ENCODE measurements at regions not wholly inside any gene's neighbourhood (a gene's known extent, or its start where the extent isn't known, plus 50 kb on each side); places are given as distances from the start of the nearest gene placed in this dataset.

DNA sequence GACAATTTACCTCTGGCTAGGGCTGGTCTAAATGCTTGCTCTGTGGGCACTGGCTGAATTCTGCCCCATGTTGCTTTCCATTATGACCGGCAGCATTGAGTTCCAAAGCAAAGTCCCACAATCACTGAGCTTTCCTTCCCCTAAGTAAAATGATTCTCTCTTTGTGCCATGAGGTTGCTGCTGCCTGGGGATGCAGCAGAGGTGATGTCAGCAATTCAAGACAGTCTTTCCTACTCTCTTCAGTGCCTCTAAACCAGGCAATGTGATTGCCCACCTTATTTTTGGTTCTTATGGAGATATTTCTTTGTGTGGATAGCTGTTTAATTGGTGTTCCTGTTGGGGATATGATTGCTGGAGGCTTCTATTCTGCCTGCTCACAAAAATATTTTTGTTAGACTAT is 1043.9 kb upstream of the EPHA7 start:
- Histone ChIP-seq H3K4me1 (ENCODE audit: control insufficient read depth in 2 of 3, insufficient read depth in 2 of 3, low read depth in 1 of 3, low read length in 3 of 3) (no peaks in the 10 kb centered on the region), H3K36me3 (ENCODE audit: control insufficient read depth in 2 of 3, insufficient read depth in 3 of 3, low read length in 3 of 3) (no peaks in the 10 kb centered on the region), H3K4me3 (ENCODE audit: low read length in 3 of 3) (no peak overlapping the region), H3K27me3 (ENCODE audit: control insufficient read depth, insufficient read depth, low read length) (no peaks in the 10 kb centered on the region), H3K27ac (ENCODE audit: low read depth in 2 of 2, low read length in 2 of 2) (no peak overlapping the region), H3K9me3 (ENCODE audit: control insufficient read depth in 2 of 3, insufficient read depth in 1 of 3, low read length in 3 of 3) (no peaks in the 10 kb centered on the region), H3K9ac (ENCODE audit: low read length in 3 of 3) (no peak overlapping the region)
- intact Hi-C loops (cut with DNase I), result no loop called here
- TF ChIP-seq CTCF (IDR thresholded peaks at IDR 0.05; ENCODE audit: borderline replicate concordance, extremely low read depth, insufficient read depth), result no peak
- DNase-seq, result no peak
- FAIRE-seq, result no peak

DNA sequence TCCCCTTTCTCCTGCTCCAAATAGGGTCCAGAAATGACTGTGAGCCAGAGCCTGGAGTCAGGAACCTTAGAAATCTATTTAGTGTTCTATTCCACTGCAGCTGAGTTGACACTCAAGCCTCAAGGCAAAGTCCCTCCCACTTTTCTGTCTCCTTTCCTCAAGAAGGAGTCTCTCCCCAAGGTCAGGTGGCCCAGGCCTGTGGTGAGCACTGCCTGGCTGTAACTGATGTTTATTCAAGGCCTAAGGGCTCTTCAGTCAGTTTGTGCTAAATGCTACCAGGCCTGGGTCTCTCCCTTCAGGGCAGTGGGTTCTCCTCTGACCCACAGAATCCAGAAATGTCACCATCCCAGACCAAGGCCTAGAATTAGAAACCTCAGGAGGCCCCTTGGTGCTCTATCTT is 1042.9 kb upstream of the EPHA7 start:
- intact Hi-C loops (cut with DNase I), result no loop called here
- no peak for FAIRE-seq
- no peak overlapping the region for H3K4me3 ChIP-seq (ENCODE audit: low read length in 3 of 3)
- peak in 1 of 5 donors; percentile 18 for DNase-seq
- H3K27me3 ChIP-seq (ENCODE audit: control insufficient read depth, insufficient read depth, low read length), result no peaks in the 10 kb centered on the region
- no peak overlapping the region for H3K27ac ChIP-seq (ENCODE audit: low read depth in 2 of 2, low read length in 2 of 2)
- H3K36me3 ChIP-seq (ENCODE audit: control insufficient read depth in 2 of 3, insufficient read depth in 3 of 3, low read length in 3 of 3), result no peaks in the 10 kb centered on the region
- H3K4me1 ChIP-seq (ENCODE audit: control insufficient read depth in 2 of 3, insufficient read depth in 2 of 3, low read depth in 1 of 3, low read length in 3 of 3), result no peaks in the 10 kb centered on the region
- no peaks in the 10 kb centered on the region for H3K9me3 ChIP-seq (ENCODE audit: control insufficient read depth in 2 of 3, insufficient read depth in 1 of 3, low read length in 3 of 3)
- TF ChIP-seq CTCF (IDR thresholded peaks at IDR 0.05; ENCODE audit: borderline replicate concordance, extremely low read depth, insufficient read depth), result no peak
- H3K9ac ChIP-seq (ENCODE audit: low read length in 3 of 3), result no peak overlapping the region

DNA sequence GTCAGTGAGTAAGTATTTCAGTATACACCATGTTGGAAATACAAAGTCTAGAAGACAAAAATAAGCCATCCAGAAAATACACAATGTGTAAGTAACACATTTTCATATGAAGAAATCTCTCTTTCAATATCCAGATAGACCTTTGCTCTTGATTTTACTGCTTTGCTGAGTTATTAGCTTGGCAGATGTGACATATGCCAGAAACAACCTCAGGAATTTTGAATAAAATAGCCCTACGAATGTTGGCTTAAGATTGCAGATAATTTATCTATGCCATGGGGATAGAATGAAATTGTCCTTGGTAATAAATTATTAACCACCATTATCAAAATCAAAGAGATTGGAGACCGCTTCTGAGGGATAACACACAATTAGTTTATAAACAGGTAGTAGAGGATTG is 1036.9 kb upstream of the EPHA7 start:
- Histone ChIP-seq H3K9me3 (ENCODE audit: control insufficient read depth in 2 of 3, insufficient read depth in 1 of 3, low read length in 3 of 3) (no peaks in the 10 kb centered on the region), H3K4me3 (ENCODE audit: low read length in 3 of 3) (no peak overlapping the region), H3K9ac (ENCODE audit: low read length in 3 of 3) (no peak overlapping the region), H3K36me3 (ENCODE audit: control insufficient read depth in 2 of 3, insufficient read depth in 3 of 3, low read length in 3 of 3) (no peaks in the 10 kb centered on the region), H3K4me1 (ENCODE audit: control insufficient read depth in 2 of 3, insufficient read depth in 2 of 3, low read depth in 1 of 3, low read length in 3 of 3) (no peaks in the 10 kb centered on the region), H3K27me3 (ENCODE audit: control insufficient read depth, insufficient read depth, low read length) (no peaks in the 10 kb centered on the region), H3K27ac (ENCODE audit: low read depth in 2 of 2, low read length in 2 of 2) (no peak overlapping the region)
- TF ChIP-seq CTCF (IDR thresholded peaks at IDR 0.05; ENCODE audit: borderline replicate concordance, extremely low read depth, insufficient read depth), result no peak
- no peak for FAIRE-seq
- no peak for DNase-seq
- intact Hi-C loops (cut with DNase I), result no loop called here

DNA sequence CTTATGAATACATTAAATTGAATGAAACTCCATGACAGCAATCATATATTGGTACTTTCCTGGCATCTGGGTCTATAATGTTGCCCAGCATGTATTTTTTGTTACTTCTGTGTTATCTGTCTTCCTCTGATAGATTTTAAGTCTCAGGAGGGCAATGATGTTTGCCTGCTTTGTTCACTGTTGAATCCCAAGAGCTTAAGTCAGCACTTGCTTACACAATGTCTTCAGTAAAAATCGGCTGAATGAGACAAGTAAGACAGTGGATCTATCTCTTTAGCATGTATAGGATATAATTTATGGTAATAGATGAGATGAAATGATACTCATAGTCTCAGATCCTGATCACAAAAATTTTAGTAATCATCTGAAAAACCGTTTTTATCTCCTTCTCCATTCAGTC is 1034.9 kb upstream of the EPHA7 start:
- H3K4me3 ChIP-seq (ENCODE audit: low read length in 3 of 3), result no peak overlapping the region
- no peak for TF ChIP-seq CTCF (IDR thresholded peaks at IDR 0.05; ENCODE audit: borderline replicate concordance, extremely low read depth, insufficient read depth)
- intact Hi-C loops (cut with DNase I), result no loop called here
- H3K36me3 ChIP-seq (ENCODE audit: control insufficient read depth in 2 of 3, insufficient read depth in 3 of 3, low read length in 3 of 3), result no peaks in the 10 kb centered on the region
- no peaks in the 10 kb centered on the region for H3K4me1 ChIP-seq (ENCODE audit: control insufficient read depth in 2 of 3, insufficient read depth in 2 of 3, low read depth in 1 of 3, low read length in 3 of 3)
- H3K9ac ChIP-seq (ENCODE audit: low read length in 3 of 3), result no peak overlapping the region
- DNase-seq, result no peak
- no peaks in the 10 kb centered on the region for H3K27me3 ChIP-seq (ENCODE audit: control insufficient read depth, insufficient read depth, low read length)
- H3K9me3 ChIP-seq (ENCODE audit: control insufficient read depth in 2 of 3, insufficient read depth in 1 of 3, low read length in 3 of 3), result no peaks in the 10 kb centered on the region
- H3K27ac ChIP-seq (ENCODE audit: low read depth in 2 of 2, low read length in 2 of 2), result no peak overlapping the region
- FAIRE-seq, result no peak

Data from kidney (tissue), 13 donors.